ENCODE measurements at regions not wholly inside any gene's neighbourhood (a gene's known extent, or its start where the extent isn't known, plus 50 kb on each side); places are given as distances from the start of the nearest gene placed in this dataset.

DNA sequence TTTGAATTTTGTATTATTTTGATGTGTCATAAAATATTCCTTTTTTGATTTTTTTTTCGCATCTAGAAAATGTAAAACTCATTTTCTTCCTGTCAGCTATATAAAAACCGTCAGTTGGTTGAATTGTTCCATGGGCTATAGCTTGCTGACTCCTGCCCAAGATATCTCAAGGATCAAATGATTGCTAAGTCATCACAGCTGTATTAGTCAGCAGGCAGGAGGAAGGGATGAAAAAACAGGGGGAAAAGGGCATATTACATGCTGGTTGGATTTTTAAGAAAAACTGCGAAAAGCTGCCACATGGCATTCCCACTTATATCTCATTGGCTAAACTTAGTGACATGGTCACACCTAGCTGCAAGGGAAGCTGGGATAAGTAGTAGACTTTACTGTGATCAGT is 569.9 kb downstream of the BCKDHB start:
- no peaks in the 10 kb centered on the region for H4K20me1 ChIP-seq (ENCODE audit: insufficient read depth, low read length)
- H3K4me3 ChIP-seq (ENCODE audit: low read length), result no peak overlapping the region
- H3K4me1 ChIP-seq (ENCODE audit: low read length), result peaks cover under 1% of the 10 kb centered on the region; the same call in 1 of the 2 replicates
- H3K9me3 ChIP-seq (ENCODE audit: insufficient read depth, low read length), result no peaks in the 10 kb centered on the region
- no peaks in the 10 kb centered on the region for H3K79me2 ChIP-seq (ENCODE audit: low read length)
- H3K4me2 ChIP-seq (ENCODE audit: low read length), result no peak overlapping the region
- no peaks in the 10 kb centered on the region for H3K27me3 ChIP-seq (ENCODE audit: low read depth, low read length)
- no peak overlapping the region for H3K27ac ChIP-seq (ENCODE audit: low read length)
- H2AFZ ChIP-seq (ENCODE audit: low read depth, low read length), result no peak overlapping the region
- H3K36me3 ChIP-seq (replicated peaks; ENCODE audit: low read depth, low read length), result no peaks in the 10 kb centered on the region
- no peak for TF ChIP-seq EZH2phosphoT487 (IDR thresholded peaks at IDR 0.05; ENCODE audit: low read depth)
- no peak for TF ChIP-seq CTCF (IDR thresholded peaks at IDR 0.05; ENCODE audit: low read depth, low read length)
- H3K9ac ChIP-seq (ENCODE audit: low read length), result no peak overlapping the region

GRCh38 chr6:80674669-80675068 is 568.2 kb downstream of the BCKDHB start:
- H3K4me3 ChIP-seq (ENCODE audit: low read length), result no peak overlapping the region
- no peaks in the 10 kb centered on the region for H3K79me2 ChIP-seq (ENCODE audit: low read length)
- H3K9me3 ChIP-seq (ENCODE audit: insufficient read depth, low read length), result no peaks in the 10 kb centered on the region
- no peak for TF ChIP-seq EZH2phosphoT487 (IDR thresholded peaks at IDR 0.05; ENCODE audit: low read depth)
- no peak for TF ChIP-seq CTCF (IDR thresholded peaks at IDR 0.05; ENCODE audit: low read depth, low read length)
- peaks cover 7% of the 10 kb centered on the region for H3K4me1 ChIP-seq (ENCODE audit: low read length)
- H3K27ac ChIP-seq (ENCODE audit: low read length), result no peak overlapping the region
- 0 out of 2 replicates have a peak overlapping the region, but pooled peaks have one; percentile 26 for H2AFZ ChIP-seq (ENCODE audit: low read depth, low read length)
- no peaks in the 10 kb centered on the region for H4K20me1 ChIP-seq (ENCODE audit: insufficient read depth, low read length)
- no peaks in the 10 kb centered on the region for H3K27me3 ChIP-seq (ENCODE audit: low read depth, low read length)
- no peak overlapping the region for H3K4me2 ChIP-seq (ENCODE audit: low read length)
- H3K9ac ChIP-seq (ENCODE audit: low read length), result no peak overlapping the region
- H3K36me3 ChIP-seq (replicated peaks; ENCODE audit: low read depth, low read length), result no peaks in the 10 kb centered on the region

GRCh38 chr6:80673367-80673766 is 566.9 kb downstream of the BCKDHB start:
- peaks cover 7% of the 10 kb centered on the region for H3K4me1 ChIP-seq (ENCODE audit: low read length)
- TF ChIP-seq CTCF (IDR thresholded peaks at IDR 0.05; ENCODE audit: low read depth, low read length), result no peak
- TF ChIP-seq EZH2phosphoT487 (IDR thresholded peaks at IDR 0.05; ENCODE audit: low read depth), result no peak
- no peak overlapping the region for H3K4me2 ChIP-seq (ENCODE audit: low read length)
- H3K36me3 ChIP-seq (replicated peaks; ENCODE audit: low read depth, low read length), result no peaks in the 10 kb centered on the region
- no peak overlapping the region for H2AFZ ChIP-seq (ENCODE audit: low read depth, low read length)
- H3K27me3 ChIP-seq (ENCODE audit: low read depth, low read length), result no peaks in the 10 kb centered on the region
- no peak overlapping the region for H3K9ac ChIP-seq (ENCODE audit: low read length)
- no peaks in the 10 kb centered on the region for H3K9me3 ChIP-seq (ENCODE audit: insufficient read depth, low read length)
- H3K27ac ChIP-seq (ENCODE audit: low read length), result no peak overlapping the region
- no peaks in the 10 kb centered on the region for H3K79me2 ChIP-seq (ENCODE audit: low read length)
- H3K4me3 ChIP-seq (ENCODE audit: low read length), result no peak overlapping the region
- H4K20me1 ChIP-seq (ENCODE audit: insufficient read depth, low read length), result no peaks in the 10 kb centered on the region

- H3K36me3 ChIP-seq (replicated peaks; ENCODE audit: low read depth, low read length), result no peaks in the 10 kb centered on the region
- no peak overlapping the region for H2AFZ ChIP-seq (ENCODE audit: low read depth, low read length)
- no peak overlapping the region for H3K27ac ChIP-seq (ENCODE audit: low read length)
- H4K20me1 ChIP-seq (ENCODE audit: insufficient read depth, low read length), result no peaks in the 10 kb centered on the region
- H3K9ac ChIP-seq (ENCODE audit: low read length), result no peak overlapping the region
- H3K79me2 ChIP-seq (ENCODE audit: low read length), result no peaks in the 10 kb centered on the region
- no peaks in the 10 kb centered on the region for H3K27me3 ChIP-seq (ENCODE audit: low read depth, low read length)
- no peak for TF ChIP-seq EZH2phosphoT487 (IDR thresholded peaks at IDR 0.05; ENCODE audit: low read depth)
- TF ChIP-seq CTCF (IDR thresholded peaks at IDR 0.05; ENCODE audit: low read depth, low read length), result no peak
- no peaks in the 10 kb centered on the region for H3K9me3 ChIP-seq (ENCODE audit: insufficient read depth, low read length)
- H3K4me1 ChIP-seq (ENCODE audit: low read length), result peaks cover 7% of the 10 kb centered on the region
- H3K4me2 ChIP-seq (ENCODE audit: low read length), result no peak overlapping the region
- no peak overlapping the region for H3K4me3 ChIP-seq (ENCODE audit: low read length)
These were observed 560.5 kb downstream of the BCKDHB start for GRCh38 chr6:80667006-80667405.
